Lower leg skin (tissue), 4 donors: ENCODE measurements at regions not wholly inside any gene's neighbourhood (a gene's known extent, or its start where the extent isn't known, plus 50 kb on each side); places are given as distances from the start of the nearest gene placed in this dataset.
A peak's percentile ranks its signal among the peaks of the same experiment; 100 is the strongest.

Experiments
- DNase-seq, 2 donors: peaks; one replicate each; pipeline ENCODE4 v3.0.0-alpha.2; 2019; ENCODE audit warnings: low spot score in 2 of 2
- H3K4me3 ChIP-seq: fragments of 200-600 bp; sonication (generic); 2 replicates; pipeline ENCODE4 v1.5.1; 2017; ENCODE audit warnings: mild to moderate bottlenecking, low read depth; ENCODE audit not compliant: poor library complexity, severe bottlenecking
- CTCF ChIP-seq, 3 donors: fragments of 450-650 bp; IDR thresholded peaks; one replicate each; pipeline ENCODE4 v1.5.1; 2016; ENCODE audit warnings: antibody characterized with exemption in 3 of 3, mild to moderate bottlenecking in 3 of 3, moderate library complexity in 2 of 3
- POLR2A ChIP-seq, 2 donors: fragments of 450-650 bp; IDR thresholded peaks; one replicate each; pipeline ENCODE4 v1.6.1; 2016 to 2017; ENCODE audit warnings: antibody characterized with exemption in 2 of 2, mild to moderate bottlenecking in 1 of 2, moderate library complexity in 1 of 2
- WGBS, 2 donors: methylation state at CpG; one replicate each; pipeline ENCODE4 v1.1.5; 2018; 5-methylcytosine and 5-hydroxymethylcytosine counted together
- intact Hi-C: fragments of 100-400 bp; cut with DNase I; formaldehyde crosslinking; loops from one replicate; pipeline ENCODE4 v1.15.0; 2023; ENCODE audit warnings: low total_unique reads

- DNase-seq = peak in 1 of 2 donors; percentile 76
- 52% methylated on average over 24 to 25 of the region's 26 CpGs for WGBS, 2 donors
- H3K4me3 ChIP-seq = no peak overlapping the region
- no peak for TF ChIP-seq CTCF (IDR thresholded peaks at IDR 0.05)
- no peak for TF ChIP-seq POLR2A (IDR thresholded peaks at IDR 0.05)
- intact Hi-C loops = no loop called here
Measured at GRCh38 chr4:1459722-1460511, 53.7 kb upstream of the NKX1-1 start.

DNA sequence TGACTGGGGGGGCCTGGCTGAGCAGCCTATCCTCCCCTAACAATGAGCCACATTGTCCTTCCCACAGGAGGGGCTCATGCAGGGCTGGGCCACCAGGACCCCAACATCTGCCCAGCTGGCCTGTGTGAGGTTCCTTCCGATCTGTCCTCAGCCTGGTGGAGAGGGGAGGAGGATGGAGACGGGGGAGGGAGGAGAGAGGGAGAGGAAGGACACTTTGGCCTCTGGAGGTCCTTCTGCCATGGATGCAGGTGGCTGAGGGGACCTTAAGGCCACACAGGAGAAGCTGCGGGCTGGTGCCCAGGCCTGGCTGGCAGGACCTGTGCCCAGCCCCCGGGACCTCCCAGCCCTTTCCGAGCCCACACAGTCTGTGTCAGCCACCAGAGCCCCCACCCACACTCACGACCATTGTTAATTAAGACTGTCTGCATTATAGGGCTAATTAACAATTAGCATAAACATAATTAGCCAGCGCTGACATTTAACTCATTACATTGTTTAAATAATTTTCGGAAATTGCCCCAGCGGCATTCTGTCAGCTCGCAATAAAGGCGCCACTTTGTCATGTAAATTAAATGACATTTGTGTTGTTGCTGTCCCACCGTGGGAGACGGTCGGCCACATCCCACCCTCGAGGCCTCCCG is 53.0 kb upstream of the NKX1-1 start:
- 19 to 23% methylated on average over 16 of the region's 16 CpGs for WGBS, 2 donors
- no peak for TF ChIP-seq POLR2A (IDR thresholded peaks at IDR 0.05)
- TF ChIP-seq CTCF (IDR thresholded peaks at IDR 0.05) = no peak
- peak in 1 of 2 donors; percentile 76 for DNase-seq

DNA sequence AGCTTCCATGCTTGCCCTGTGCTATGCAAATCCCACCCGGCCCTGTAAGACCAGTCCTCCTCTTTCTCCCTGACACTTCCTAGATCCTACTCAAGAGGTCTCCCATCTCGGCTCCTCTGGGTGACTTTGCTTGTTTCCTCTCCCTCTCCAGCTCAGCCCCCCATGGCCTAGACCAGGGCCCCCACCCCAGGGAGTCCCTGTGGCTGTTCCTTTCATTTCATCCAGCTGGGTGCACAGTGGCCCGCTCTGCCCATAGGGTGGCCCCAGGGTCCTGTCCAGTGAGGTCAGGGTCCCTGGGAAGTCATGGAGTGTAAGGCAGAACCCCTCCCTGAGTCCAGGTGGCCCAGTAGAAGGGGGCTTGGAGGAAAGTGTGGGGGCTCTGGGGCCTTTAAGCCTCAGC is 52.3 kb upstream of the NKX1-1 start:
- TF ChIP-seq CTCF (IDR thresholded peaks at IDR 0.05) = no peak
- no peak for TF ChIP-seq POLR2A (IDR thresholded peaks at IDR 0.05)
- DNase-seq = peak in 1 of 2 donors; percentile 79
- WGBS, 2 donors = 53 to 58% methylated on average over 3 of the region's 3 CpGs

More for the DNA sequence above, 53.0 kb upstream of the NKX1-1 start:
- no peak overlapping the region for H3K4me3 ChIP-seq
- intact Hi-C loops = no loop called here

More for the DNA sequence above, 52.3 kb upstream of the NKX1-1 start:
- no peak overlapping the region for H3K4me3 ChIP-seq
- intact Hi-C loops = no loop called here
